GM12864 (cell line): ENCODE measurements at regions not wholly inside any gene's neighbourhood (a gene's known extent, or its start where the extent isn't known, plus 50 kb on each side); places are given as distances from the start of the nearest gene placed in this dataset.

Source experiments
- DNase-seq: peaks from one replicate; pipeline ENCODE4 v3.0.0-alpha.2; 2011; ENCODE audit warnings: low read depth
- H3K4me3 ChIP-seq: 2 replicates; pipeline ENCODE4 v1.5.1; 2011; ENCODE audit warnings: mild to moderate bottlenecking, low read depth, low read length, control low read depth
- TF ChIP-seq, protein P1 (sequence below): IDR thresholded peaks from 2 replicates; pipeline ENCODE4 v1.5.1; 2011; ENCODE audit warnings: low read depth, mild to moderate bottlenecking, moderate library complexity, low read length, control low read depth, inconsistent platforms; ENCODE audit errors: missing control alignments

DNA sequence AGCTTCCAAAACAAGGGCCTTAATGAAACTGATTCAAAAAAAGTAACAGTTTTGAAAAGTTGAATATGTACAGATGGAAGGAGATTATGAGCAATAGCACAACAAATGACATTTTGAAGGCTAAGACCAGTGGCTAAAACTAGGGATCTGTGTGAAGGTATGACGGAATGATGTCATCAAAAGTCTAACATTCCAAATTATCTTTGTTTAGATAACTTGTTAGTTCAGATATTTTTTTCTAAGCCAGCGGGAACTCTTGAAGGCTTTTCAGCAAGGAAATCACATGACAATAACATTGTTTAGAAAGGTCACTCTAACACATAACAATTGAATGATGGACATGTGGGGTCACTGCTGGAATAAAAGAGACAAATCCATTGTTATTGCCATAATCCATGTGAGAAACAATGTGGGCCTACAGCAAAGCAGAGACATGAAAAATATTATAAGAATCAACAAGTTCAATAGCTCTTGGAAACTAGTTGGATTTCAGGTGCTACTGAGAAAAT, 260.5 kb downstream of the CASP12 start:
- no peak overlapping the region for H3K4me3 ChIP-seq
- DNase-seq, result no peak
- TF ChIP-seq, protein P1, sequence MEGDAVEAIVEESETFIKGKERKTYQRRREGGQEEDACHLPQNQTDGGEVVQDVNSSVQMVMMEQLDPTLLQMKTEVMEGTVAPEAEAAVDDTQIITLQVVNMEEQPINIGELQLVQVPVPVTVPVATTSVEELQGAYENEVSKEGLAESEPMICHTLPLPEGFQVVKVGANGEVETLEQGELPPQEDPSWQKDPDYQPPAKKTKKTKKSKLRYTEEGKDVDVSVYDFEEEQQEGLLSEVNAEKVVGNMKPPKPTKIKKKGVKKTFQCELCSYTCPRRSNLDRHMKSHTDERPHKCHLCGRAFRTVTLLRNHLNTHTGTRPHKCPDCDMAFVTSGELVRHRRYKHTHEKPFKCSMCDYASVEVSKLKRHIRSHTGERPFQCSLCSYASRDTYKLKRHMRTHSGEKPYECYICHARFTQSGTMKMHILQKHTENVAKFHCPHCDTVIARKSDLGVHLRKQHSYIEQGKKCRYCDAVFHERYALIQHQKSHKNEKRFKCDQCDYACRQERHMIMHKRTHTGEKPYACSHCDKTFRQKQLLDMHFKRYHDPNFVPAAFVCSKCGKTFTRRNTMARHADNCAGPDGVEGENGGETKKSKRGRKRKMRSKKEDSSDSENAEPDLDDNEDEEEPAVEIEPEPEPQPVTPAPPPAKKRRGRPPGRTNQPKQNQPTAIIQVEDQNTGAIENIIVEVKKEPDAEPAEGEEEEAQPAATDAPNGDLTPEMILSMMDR, result no peak

DNA sequence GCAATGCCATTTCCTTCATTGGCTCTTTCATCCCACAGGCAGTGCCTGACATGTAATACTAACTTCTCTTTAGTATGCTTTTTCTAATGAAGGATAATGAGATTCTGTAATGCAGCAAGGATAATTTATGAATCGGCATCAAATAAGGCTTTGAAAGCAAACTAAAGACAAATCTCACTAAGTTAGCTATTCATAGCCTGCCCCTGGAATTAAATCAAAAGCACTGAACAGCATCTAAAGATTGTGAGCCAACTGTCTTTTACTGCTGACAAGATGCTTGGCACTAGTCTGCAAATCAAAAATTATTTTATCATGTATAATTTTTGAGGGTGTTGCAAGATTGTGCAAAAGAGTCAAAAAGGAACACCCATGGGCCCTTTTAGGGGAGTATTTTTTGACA, 265.0 kb downstream of the CASP12 start:
- DNase-seq, result no peak
- no peak overlapping the region for H3K4me3 ChIP-seq
- TF ChIP-seq, protein P1, result no peak

DNA sequence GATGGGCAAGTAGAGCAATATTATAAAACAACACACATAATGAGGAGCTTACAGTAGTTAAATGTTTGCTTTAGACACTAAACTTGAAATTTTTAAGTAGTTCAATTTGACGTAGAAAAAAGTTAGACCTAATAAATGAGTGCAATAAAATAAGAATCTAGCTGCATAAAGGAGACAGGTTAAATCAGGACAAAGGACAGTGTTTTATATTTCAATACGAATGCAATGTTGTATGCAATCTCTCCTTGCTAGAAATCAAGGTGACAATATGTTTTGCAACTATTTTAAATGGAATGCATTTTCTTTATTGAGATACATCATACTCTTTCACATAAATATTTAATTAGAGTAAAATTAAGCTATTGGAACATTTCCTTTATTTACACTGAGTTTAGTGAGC, 267.9 kb downstream of the CASP12 start:
- no peak for DNase-seq
- TF ChIP-seq, protein P1, result no peak

DNA sequence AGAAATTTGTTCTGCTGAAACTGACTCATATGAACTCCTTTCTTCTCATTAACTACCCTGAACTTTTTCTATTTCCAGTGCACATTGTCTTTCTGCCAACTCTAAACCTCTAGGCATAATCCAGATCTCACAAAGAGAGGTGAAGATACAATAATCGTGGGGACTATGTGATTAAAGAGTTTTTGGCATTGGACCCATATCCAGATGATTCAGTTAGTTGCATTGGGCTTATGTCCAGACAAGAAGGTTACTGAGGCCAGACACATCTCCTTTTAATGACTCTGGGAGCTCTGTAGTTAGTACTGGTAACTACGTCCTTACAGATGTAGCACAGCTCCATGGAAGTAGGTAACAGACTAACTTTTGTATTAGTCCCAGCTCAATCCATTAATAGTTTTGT, 273.0 kb downstream of the CASP12 start:
- TF ChIP-seq, protein P1, result no peak
- H3K4me3 ChIP-seq, result no peak overlapping the region
- DNase-seq, result no peak

More for the DNA sequence above, 267.9 kb downstream of the CASP12 start:
- H3K4me3 ChIP-seq, result no peak overlapping the region

DNA sequence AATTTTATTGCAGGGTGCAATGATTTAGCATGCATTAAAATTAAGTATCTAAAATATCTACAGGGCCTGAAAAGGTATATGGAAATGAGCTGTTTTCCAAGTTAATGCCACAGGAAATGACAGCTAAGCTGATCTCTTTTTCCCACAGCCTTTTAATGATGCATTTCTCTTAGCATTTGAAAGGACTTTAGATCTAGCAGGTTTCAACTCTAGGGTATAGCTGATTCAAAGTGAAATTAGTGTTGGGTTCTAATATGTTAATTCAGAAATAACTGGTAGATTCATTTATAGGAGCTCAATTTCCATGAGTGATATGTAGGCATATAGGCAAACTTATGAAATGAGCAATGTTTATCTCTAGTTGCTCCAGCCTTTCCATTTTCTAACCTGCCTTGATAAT, 274.2 kb downstream of the CASP12 start:
- no peak for DNase-seq
- H3K4me3 ChIP-seq, result no peak overlapping the region
- TF ChIP-seq, protein P1, result no peak

DNA sequence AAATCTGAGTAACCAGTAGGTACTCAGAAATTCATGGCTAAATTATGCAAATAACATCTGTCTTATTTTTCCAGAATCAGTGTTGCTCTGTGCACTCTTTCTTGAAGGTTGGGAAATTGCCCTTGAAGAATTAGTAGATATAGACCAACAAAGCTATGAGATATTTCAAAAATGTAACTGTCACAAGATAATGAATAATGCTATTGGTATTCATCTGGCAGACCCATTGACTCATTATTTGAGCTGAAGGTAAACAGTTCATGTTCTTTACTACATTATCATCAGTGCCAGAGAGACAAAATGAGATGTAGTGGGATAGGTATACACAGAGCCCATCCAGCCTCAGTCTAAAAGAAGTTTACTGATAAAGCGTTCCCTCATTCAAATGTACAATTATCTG, 274.7 kb downstream of the CASP12 start:
- no peak overlapping the region for H3K4me3 ChIP-seq
- TF ChIP-seq, protein P1, result no peak
- no peak for DNase-seq

DNA sequence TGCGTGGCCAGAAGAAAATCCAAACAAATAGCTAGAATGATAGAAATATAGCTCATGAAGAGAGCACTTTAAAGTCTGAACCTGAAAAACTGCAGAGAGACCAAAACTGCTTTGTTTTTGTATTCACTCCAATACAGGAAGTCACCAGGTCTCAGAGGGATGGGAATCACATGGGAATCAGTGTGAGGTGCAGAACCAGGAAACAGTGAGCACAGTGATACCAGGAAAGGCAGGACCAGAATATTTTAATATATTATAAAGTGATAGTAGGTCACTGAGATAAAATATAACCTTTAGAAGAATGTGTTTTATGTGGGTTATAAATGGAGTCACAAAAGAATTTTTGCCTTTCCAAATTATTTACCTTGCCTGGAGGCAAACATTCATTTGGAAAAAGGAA, 277.3 kb downstream of the CASP12 start:
- H3K4me3 ChIP-seq, result no peak overlapping the region
- no peak for DNase-seq
- TF ChIP-seq, protein P1, result no peak
